ENCODE measurements at regions not wholly inside any gene's neighbourhood (a gene's known extent, or its start where the extent isn't known, plus 50 kb on each side); places are given as distances from the start of the nearest gene placed in this dataset.
"Not testable (repeated sequence)": the region's sequence is repeated elsewhere in the genome, so short reads cannot be mapped to it uniquely, and the experiment has no call there.

DNA sequence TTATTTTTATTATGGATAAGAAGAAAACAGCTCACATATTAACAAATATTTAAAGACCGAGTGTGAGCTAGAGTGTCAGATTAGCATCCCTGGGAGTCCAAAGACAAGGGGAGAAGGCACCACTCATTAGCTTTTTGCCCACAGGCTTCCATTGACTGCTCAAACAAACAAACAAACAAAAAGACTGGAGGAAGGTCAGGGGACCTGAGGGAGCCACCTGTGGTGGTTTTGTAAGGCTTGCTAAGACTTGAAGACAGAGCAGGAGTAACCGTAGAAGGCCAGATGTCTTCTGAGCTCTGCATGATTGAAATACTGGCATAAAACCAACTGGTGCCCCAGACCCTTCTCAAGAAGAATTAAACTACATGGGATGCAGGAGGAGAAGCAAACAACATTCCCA lies 395.2 kb upstream of the CNTN5 start:
- DNase-seq: no peak

DNA sequence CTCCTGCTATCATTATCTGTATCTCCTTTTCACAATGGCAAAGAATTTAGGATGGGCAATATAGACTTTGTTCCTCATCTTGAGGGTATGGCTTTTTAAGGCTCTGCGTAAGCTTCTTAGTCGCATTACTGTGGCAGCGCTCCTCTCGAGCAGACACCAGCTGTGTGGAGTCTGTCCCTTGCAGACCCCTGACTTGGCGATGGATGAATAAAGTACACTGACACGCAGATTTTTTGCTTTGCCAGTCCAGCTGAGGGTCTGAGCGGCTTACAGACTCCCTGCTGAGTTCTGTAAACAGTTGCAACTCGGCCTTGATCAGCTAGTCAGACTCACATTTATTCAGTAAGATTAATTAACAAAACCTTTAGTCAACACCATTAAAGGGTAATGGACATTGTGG lies 390.0 kb upstream of the CNTN5 start:
- no peak for DNase-seq

DNA sequence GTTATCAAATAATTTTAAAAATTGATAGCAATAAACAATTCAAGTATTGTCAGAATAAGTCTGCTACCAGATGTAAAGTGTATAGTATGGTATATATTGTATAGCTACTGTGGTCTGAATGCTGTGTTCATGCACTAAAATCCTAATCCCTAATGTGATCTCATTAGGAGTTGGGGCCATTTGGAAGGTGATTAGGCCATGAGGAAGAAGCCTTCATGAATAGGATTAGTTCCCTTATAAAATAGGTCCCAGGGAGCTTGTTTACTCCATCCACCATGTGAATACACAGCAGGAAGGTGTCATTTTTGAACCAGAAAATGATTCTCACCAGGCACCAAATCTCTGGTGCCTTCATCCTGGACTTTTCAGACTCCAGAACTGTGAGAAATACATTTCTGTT lies 363.0 kb upstream of the CNTN5 start:
- no peak for DNase-seq

DNA sequence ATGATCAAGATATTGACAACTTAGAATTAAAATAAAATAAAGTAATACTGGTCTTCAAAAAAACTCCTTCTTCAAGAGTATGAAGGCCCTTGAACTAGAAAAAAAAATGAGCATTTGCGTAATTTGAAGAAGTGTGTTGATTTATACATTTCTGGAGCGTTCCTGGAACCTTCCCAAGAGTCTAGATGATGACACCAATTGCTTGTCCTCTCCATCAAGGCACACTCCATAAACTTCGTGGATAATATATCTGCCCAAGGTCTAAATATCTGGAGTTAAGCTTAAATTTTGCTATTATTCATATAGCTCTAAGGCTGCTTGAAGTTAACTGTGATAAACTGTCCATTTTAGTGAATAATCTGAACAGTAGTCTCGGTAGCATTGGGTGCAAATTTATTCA lies 361.3 kb upstream of the CNTN5 start:
- no peak for DNase-seq

DNA sequence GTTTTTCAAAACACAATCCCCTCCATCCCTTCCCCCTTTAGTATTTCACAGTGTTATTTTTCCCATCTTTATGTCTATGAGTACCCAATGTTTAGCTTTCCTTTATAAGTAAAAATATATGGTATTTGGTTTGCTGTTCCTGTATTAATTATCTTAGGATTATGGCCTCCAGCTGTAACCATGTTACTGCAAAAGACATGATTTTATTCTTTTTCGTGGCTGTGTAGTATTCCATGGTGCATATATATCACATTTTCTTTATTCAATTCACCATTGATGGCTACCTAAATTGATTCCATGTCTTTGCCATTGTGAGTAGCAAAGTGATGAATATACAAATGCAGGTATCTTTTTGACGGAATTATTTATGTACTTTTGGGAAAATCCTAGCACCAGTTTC lies 346.4 kb upstream of the CNTN5 start:
- no peak for DNase-seq

DNA sequence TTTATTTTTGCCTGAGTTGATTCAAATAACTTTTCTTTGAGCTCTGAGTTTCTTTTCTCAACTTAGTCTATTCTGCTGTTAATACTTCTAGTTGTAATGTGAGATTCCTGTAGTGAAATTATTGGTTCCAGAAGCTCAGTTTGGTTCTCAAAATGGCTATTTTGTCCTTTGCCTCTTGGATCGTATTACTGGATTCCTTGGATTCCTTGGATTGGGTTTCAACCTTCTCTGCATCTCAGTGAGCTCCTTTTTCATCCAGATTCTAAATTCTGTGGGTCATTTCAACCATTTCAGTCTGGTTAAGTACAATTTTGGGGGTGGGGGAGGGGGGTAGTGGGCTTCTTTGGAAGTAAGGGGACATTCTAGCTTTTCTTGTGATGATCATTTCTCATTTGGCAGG lies 341.1 kb upstream of the CNTN5 start:
- DNase-seq: no peak

DNA sequence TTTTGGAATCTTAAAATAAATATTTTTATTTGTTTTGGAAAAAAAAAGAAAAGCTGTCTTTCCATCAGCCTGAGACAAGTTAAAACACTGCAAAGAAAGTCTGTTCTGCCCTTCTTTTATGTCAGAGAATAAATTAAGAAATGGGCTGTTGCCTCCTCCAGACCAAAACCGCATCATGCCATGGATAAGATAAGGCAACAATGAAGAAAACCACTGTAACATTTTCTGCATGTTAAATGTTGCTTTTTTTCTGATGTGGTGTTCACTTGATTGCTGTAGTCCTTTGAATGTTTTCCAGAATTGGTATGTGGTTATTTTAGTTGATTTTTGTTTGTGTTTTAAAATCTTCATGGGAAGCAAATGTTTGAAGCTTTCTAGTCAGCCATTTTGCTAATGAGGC lies 319.2 kb upstream of the CNTN5 start:
- no peak for DNase-seq

DNA sequence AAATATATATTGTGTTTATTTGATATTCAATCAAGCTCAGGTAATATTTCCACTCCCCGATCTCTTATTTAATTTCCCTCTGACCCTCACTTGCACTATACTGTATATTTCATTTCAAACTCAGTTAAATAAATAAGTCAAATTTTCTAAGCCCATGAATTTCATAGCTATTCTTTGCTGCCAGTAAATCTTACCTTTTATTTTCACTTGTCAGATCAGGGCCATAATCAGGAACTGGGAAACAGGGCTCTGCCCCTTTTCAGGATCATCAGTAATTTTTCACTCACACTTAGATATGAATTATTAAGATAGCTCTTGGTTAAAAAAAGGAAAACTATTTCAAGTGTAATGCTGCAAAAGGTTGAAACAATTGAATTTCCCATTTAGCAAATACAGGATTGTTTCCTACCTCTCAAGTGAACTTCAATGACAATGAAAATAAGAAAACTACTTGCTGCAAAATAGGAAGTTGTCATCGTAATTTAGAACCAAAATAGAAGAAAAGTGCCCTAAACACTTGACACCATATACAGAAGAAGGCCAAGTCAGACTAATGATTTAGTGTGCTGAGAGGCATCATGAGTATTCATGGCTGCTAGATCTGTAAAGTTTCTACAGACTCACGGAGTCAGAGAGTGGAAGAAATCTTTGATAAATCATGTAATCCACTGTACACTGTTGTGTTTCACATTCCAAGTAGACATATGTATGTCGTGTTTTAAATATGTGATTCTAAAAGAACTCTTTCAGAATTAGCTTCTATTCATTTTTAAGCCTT lies 316.8 kb upstream of the CNTN5 start:
- DNase-seq: no peak

DNA sequence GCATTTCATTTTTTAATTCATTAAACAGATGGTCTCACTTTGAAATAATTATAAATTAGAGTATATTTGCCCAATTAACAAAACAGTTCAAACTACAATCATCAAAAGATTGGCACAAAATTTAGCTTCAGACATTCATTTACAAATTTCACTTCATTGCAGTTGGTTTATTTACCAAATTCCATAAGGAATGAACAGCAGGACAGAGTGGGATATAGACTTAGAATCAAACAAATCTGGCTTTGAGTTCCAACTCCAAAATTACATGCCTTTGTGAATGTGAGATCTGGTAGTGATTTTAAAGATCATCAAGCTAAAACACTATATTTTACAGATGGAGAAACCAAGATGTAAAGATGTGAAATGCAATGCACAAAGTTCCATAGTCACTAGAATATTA lies 310.7 kb upstream of the CNTN5 start:
- DNase-seq: no peak

DNA sequence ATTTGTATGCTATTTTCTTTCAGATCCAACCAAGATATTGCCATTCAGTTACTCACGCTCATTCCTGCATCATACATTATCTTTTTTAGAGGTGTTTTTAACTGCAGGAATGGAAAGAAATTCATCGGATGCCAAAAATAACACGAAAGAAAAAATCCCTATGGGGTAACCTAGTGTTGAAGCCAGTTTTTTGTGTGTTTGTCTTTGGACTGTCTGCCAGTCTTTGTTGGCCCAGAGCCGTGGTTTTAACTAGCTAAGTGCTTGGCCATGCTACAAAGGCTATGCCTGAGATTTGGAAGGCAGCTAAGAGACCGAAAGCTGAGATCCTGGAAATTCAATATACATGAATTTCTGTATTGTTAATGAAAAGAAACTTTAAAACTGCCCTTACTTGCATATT lies 309.8 kb upstream of the CNTN5 start:
- no peak for DNase-seq

DNA sequence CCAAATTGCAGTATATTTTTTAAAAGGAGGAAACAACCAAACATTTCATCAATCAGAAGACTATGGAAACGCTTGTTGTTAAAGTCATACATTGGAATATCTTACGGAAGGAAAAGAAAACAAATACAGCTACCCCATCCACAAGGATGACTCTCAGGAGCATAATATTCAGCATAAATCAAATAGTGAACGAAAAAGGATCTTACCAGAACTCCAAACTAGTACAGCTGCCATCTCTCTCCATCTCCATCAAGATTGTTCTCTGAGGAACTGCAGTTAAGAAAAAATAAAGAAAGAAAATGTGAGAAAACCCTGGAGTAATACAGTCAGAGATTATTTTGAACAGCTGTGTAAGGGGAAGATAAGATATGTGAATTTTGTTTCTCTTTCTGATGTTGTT lies 299.8 kb upstream of the CNTN5 start:
- DNase-seq: no peak

DNA sequence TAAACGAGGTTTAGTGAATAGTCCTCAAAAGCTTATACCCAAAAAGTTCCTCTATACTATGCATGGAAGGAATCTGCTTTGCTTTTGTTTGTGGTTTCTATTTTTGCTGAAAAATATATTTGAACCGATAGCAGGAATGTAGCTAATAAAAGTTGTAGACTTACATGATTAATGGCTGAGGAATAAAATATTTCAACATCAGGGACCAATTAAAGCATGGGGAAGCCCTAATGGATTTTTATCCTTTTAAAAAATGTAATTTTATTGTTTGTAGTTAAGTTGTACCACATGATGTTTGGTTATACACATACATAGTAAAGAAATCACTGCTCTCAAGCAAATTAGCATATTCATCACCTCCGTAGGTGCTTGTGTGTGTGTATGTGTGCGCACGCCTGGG lies 295.3 kb upstream of the CNTN5 start:
- no peak for DNase-seq

DNA sequence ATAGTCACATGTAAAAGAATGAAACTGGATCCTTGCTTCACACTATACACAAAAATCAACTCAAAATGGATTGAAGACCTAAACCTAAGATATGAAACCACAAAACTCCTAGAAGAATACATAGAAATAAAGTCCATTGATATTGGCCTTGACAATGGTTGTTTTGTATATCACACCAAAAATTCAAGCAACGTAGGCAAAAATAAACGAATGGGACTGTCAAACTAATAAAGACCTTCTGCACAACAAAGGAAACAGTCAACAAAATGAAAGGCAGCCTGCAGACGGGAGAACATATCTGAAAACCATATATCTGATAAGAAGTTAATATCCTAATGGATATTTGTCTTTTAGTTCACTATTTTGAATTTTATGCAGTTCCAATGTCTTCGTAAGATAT lies 292.3 kb upstream of the CNTN5 start:
- no peak for DNase-seq

DNA sequence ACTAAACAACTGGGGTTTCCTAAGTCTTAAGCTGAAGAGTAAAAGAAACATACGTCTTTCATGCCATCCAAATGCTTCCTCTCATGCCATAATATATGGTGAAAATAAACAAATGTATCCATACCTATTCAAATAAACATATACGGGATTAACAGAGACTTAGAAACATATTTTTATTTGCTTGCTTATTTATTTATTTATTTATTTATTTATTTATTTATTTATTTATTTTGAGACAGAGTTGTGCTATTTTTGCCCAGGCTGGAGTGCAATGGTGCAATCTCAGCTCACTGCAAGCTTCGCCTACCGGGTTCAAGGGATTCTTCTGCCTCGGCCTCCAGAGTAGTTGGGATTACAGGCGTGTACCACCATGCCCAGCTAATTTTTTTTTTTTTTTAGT lies 291.6 kb upstream of the CNTN5 start:
- DNase-seq: no peak

DNA sequence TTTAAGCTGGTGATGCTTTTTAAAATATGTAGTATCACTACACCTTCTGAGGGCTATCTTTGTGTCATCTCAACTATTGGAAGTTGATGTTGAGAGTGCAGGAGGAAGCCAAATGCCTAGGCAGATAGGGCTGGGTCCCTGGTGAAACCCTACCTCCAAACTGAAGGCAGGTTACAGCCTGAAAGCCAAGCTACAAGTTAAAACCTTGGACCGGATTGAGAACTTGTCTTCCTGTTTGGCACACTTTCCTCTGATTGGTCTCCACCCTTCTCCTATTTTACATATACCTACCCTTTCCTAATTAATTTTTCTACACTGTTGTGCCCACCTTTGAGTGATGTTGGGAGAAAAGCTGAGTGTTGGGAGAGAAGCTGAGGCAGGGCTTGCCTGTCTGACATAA lies 287.8 kb upstream of the CNTN5 start:
- DNase-seq: no peak

DNA sequence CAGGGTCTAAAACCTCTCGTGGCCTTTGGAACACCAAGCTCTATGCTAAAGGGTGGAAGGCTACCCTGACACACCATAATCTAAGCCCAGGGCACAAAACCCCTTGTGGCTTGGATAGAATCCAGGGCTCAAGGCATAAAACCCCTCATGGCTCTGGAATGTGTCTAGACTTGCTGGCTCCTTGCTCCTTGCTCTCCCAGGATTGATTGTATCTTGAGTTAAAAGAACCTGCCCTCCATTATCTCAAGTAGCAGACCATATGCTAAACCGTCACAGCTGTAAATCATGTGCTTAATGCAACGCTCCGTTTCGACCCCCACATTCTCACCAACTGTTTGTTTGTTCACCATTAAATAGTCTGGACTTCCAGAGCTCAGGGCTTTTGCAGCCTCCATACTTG lies 287.4 kb upstream of the CNTN5 start:
- DNase-seq: not testable (repeated sequence)

DNA sequence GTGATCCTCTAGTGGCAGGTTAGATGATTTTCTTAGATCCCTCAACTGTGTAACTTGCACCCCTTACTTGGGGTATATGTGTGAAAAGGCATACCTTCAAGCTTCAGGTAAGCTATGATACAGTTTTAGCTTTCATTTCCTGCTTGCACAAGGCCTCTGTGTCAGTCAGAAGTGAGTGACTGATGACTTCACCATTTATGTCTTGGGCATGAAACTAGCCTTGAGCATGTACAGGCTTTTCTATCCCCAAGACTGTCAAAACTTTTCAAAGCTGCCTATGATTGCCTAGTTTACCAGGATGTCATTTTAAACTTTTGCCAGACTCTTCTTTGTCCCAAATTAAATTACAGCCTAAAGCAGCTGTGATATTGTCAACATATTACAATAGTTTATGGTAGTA lies 286.1 kb upstream of the CNTN5 start:
- no peak for DNase-seq

DNA sequence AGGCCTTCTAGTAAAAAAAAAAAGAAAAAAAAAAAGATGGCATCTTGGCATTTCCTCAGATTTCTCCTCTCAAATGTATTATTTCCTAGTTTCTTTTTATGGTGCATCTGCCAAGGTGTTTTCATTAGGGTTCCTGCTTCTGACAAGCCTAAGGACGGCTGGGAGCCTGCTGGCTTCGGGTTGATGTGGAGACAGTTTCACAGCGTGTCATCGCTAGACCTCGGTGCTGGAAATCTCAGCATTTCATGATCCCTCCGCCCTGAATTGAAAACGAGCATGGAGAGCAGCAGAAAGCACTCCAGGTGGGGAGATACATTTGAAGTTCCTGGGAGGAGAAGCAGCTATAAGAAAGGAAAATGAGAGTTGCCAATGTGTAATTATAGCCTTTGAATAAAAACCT lies 283.9 kb upstream of the CNTN5 start:
- DNase-seq: no peak

DNA sequence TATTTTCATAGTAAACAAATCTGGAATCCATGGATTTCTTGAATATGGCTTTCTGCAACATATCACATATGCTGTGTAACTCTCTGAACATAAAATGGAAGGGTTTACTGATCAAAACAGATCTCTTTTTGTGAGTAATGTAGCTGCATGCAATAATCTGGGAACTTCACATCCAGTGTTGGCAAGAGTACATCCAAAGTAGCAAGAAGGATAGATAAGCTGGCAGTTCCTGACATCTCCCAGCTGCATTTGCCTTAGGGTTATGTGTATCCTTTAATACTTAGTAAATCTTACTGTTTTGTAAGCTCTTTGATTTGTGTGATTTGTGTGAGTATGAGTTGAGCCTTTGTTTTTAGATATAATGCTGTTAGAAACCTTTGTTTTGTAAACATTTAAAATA lies 280.4 kb upstream of the CNTN5 start:
- DNase-seq: no peak

DNA sequence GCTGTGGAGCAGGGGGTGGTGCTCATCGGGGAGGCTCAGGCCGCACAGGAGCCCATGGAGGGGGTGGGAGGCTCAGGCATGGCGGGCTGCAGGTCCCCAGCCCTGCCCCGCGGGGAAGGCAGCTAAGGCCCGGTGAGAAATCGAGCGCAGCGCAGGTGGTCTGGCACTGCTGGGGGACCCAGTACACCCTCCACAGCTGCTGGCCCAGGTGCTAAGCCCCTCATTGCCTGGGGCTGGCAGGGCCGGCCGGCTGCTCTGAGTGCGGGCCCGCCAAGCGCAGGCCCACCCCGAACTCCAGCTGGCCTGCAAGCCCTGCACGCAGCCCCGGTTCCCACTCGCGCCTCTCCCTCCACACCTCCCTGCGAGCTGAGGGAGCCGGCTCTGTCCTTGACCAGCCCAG lies 257.3 kb upstream of the CNTN5 start:
- DNase-seq: not testable (repeated sequence)

DNA sequence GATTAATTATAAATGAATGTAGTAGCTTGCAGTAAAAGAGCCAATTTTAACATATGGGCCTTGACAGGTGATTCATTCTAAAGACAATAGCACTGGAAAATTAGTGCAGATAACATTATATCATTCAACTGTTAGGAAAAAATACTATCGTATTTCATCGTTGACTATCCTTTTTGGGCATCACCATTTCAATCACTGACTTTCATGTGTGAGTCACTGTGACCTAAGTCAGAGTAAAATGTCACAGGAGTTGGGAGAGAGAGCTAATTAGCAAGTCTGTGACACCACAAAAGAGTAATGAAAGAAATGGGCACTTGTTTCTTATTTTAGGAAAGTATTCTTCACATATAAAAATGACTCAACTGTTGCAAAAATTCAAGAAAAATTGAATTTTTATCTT lies 253.8 kb upstream of the CNTN5 start:
- no peak for DNase-seq

DNA sequence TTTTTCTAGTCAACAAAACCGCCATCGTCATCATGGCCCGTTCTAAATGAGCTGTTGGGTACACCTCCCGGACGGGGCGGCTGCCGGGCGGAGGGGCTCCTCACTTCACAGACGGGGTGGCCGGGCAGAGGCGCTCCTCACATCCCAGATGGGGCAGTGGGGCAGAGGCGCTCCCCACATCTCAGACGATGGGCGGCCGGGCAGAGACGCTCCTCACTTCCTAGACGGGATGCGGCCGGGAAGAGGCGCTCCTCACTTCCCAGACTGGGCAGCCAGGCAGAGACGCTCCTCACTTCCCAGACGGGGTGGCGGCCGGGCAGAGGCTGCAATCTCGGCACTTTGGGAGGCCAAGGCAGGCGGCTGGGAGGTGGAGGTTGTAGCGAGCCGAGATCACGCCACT lies 250.7 kb upstream of the CNTN5 start:
- not testable (repeated sequence) for DNase-seq

DNA sequence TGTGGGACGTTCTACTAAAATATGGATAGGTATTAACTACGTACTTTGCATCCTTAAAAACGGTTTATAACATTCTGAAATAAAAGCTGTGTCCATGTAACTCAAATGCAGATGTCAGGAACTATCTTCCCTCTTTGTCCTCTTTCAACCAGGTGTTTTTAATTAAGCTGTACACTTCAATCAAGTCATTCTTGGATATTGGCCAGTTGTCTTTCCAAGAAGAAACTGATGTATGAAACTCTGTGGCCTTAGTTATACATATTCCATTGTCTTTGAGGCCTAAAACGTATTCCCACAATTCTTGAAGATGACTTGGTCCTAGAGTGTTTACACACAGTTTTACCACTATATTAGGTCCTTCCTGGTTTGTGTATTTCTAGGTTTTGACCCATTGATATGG lies 249.0 kb upstream of the CNTN5 start:
- no peak for DNase-seq

DNA sequence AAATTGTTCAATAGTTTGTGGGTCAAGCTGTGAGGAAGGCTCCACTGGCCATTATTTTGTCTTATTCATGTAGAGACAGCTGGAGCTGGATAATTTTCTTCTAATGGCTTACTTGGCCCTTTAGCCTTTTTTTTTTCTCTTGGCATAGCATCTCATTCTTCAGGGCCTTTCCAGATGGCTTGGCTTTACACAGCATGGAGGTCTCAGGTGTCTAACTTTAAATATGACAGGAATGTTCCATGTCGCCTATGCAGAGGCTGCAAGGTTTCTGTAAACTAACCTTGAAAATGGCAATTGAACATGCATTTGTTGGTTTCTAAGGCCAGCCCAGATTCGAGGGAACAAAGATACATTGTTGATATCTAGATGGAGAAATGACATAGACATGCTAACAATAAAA lies 247.9 kb upstream of the CNTN5 start:
- no peak for DNase-seq

DNA sequence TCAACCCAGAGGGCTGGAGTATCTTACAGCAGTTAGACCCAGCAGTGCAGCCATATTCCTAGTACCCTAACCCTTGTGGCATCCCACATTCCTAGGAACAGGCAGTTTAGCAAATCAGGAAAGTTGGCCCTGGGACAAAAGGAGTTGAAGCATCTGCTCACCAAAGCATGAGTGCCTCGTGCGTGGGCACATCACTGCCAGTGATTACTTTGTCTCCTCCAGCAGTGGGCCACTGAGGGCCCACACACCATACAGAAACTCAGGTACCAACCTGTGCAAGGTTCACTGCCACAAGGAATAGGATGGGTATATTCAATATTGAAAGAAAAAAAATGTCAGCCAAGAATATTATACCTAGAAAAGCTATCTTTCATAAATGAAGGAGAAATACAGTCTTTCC lies 227.5 kb upstream of the CNTN5 start:
- no peak for DNase-seq

DNA sequence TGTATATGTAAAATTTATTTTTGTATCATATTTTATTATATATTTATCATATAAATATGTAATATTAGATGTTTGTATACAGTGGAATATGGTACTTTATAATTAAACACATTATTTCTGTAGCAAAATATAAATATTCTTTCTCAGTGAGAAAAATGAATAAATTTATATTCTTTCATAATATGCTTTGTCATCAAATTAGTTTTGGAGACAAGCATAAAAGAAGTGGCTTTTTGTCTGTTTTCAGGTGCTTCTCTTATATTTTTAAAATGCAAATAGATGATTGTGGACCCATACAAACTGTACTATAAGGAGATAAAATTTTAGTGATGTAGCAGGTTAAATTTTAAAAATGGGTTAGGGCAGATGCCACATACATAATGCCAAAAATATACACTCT lies 222.4 kb upstream of the CNTN5 start:
- DNase-seq: no peak

Data from activated CD4-positive, alpha-beta T cell treated with anti-CD3 and anti-CD28 coated beads, Interleukin-2, amount 50 U/mL, for 16 hours (primary cell).